ENCODE measurements at regions not wholly inside any gene's neighbourhood (a gene's known extent, or its start where the extent isn't known, plus 50 kb on each side); places are given as distances from the start of the nearest gene placed in this dataset.
A peak's percentile ranks its signal among the peaks of the same experiment; 100 is the strongest.

- Mint-ChIP-seq H3K9me3 (peaks cover 3% of the 10 kb centered on the region), H3K27ac (no peak overlapping the region), H3K4me3 (no peak overlapping the region), H3K36me3 (ENCODE audit: low read depth) (no peaks in the 10 kb centered on the region), H3K27me3 (ENCODE audit: low read depth) (no peaks in the 10 kb centered on the region), H3K4me1 (no peaks in the 10 kb centered on the region)
- no peak for TF ChIP-seq CTCF (IDR thresholded peaks at IDR 0.05; ENCODE audit: unreplicated experiment in 3 of 3)
Observed at GRCh38 chr18:54060343-54061005, 164.0 kb downstream of the MBD2 start.

GRCh38 chr18:54052732-54053429 lies 171.6 kb downstream of the MBD2 start:
- H3K27me3 Mint-ChIP-seq (ENCODE audit: low read depth): no peaks in the 10 kb centered on the region
- H3K36me3 Mint-ChIP-seq (ENCODE audit: low read depth): no peaks in the 10 kb centered on the region
- no peak for TF ChIP-seq CTCF (IDR thresholded peaks at IDR 0.05; ENCODE audit: unreplicated experiment in 3 of 3)
- H3K9me3 Mint-ChIP-seq: no peaks in the 10 kb centered on the region
- no peak overlapping the region for H3K27ac Mint-ChIP-seq
- H3K4me3 Mint-ChIP-seq: no peak overlapping the region
- H3K4me1 Mint-ChIP-seq: no peaks in the 10 kb centered on the region

- no peak overlapping the region for H3K27ac Mint-ChIP-seq
- no peak overlapping the region for H3K4me3 Mint-ChIP-seq
- H3K4me1 Mint-ChIP-seq: peaks cover 5% of the 10 kb centered on the region
- TF ChIP-seq CTCF (IDR thresholded peaks at IDR 0.05; ENCODE audit: unreplicated experiment in 3 of 3): no peak
- H3K27me3 Mint-ChIP-seq (ENCODE audit: low read depth): no peaks in the 10 kb centered on the region
- H3K36me3 Mint-ChIP-seq (ENCODE audit: low read depth): no peaks in the 10 kb centered on the region
- H3K9me3 Mint-ChIP-seq: no peaks in the 10 kb centered on the region
Observed at GRCh38 chr18:54052259-54052658, 172.2 kb downstream of the MBD2 start.

- Mint-ChIP-seq H3K36me3 (ENCODE audit: low read depth) (no peaks in the 10 kb centered on the region), H3K9me3 (no peaks in the 10 kb centered on the region), H3K4me3 (no peak overlapping the region), H3K27ac (no peak overlapping the region), H3K4me1 (peaks cover 5% of the 10 kb centered on the region), H3K27me3 (ENCODE audit: low read depth) (no peaks in the 10 kb centered on the region)
- peak in 1 of 3 experiments; percentile 25 for TF ChIP-seq CTCF (IDR thresholded peaks at IDR 0.05; ENCODE audit: unreplicated experiment in 3 of 3)
Observed at GRCh38 chr18:54043484-54044251, 180.8 kb downstream of the MBD2 start.

- no peaks in the 10 kb centered on the region for H3K36me3 Mint-ChIP-seq (ENCODE audit: low read depth)
- H3K4me3 Mint-ChIP-seq: no peak overlapping the region
- H3K4me1 Mint-ChIP-seq: peaks cover 5% of the 10 kb centered on the region
- no peak for TF ChIP-seq CTCF (IDR thresholded peaks at IDR 0.05; ENCODE audit: unreplicated experiment in 3 of 3)
- H3K9me3 Mint-ChIP-seq: no peaks in the 10 kb centered on the region
- H3K27ac Mint-ChIP-seq: no peak overlapping the region
- no peaks in the 10 kb centered on the region for H3K27me3 Mint-ChIP-seq (ENCODE audit: low read depth)
Observed at GRCh38 chr18:54035927-54036326, 188.5 kb downstream of the MBD2 start.
